GM12878 (cell line): ENCODE measurements at regions not wholly inside any gene's neighbourhood (a gene's known extent, or its start where the extent isn't known, plus 50 kb on each side); places are given as distances from the start of the nearest gene placed in this dataset.

Source experiments
- ATAC-seq: fragments of 200-7000 bp; cut with Tn5 transposase; 3 replicates; pipeline ENCODE4 v1.9.1; 2020; ENCODE audit warnings: mild to moderate bottlenecking, moderate library complexity
- BruUV-seq: library from RNA; stranded (reverse); fragments of 400-500 nt; replicated peaks from 2 replicates; lab custom pipeline; 2021; lab: Mats Ljungman, UMichigan
- CTCF ChIA-PET: fragments of 300-600 bp; sonication (Branson Sonifier 250); formaldehyde crosslinking; extraction: SDS; loops from one replicate; lab custom pipeline; 2021; ENCODE audit warnings: inconsistent platforms; lab: Yijun Ruan, JAX
- POLR2A ChIA-PET: fragments of 350-600 bp; formaldehyde crosslinking; extraction: SDS; loops from one replicate; lab custom pipeline; 2021; ENCODE audit warnings: inconsistent platforms; lab: Charles Lee
- RAD21 ChIA-PET: fragments of 300-600 bp; sonication (Branson Sonifier 250); formaldehyde crosslinking; loops from one replicate; lab custom pipeline; 2023; ENCODE audit warnings: antibody characterized with exemption; ENCODE audit not compliant: unreplicated experiment; lab: Charles Lee
- SMC1A ChIA-PET: fragments of 300-600 bp; sonication (Branson Sonifier 250); formaldehyde crosslinking; loops from one replicate; lab custom pipeline; 2023; ENCODE audit not compliant: unreplicated experiment, uncharacterized antibody; lab: Charles Lee
- DNase-seq: peaks from one replicate; pipeline ENCODE4 v3.0.0-alpha.2; 2011; ENCODE audit warnings: low read depth, low spot score
- FAIRE-seq: peaks from 3 replicates; lab custom pipeline; 2011; peaks lifted over from hg19 to GRCh38; lab: Jason Lieb, UNC
- H2AFZ ChIP-seq: 2 replicates; pipeline ENCODE4 v1.6.0; 2011; ENCODE audit warnings: low read depth, low read length, control low read depth; ENCODE audit not compliant: control insufficient read depth
- H3K27ac ChIP-seq: 2 replicates; pipeline ENCODE4 v1.5.1; 2011; ENCODE audit warnings: control low read depth; ENCODE audit not compliant: control insufficient read depth, insufficient read depth
- H3K27me3 ChIP-seq, 2 experiments: replicated peaks in 1 of 2; 2 replicates each; pipeline versions ENCODE4 v1.6.0 to v1.6.1; 2011; ENCODE audit warnings: low read length in 1 of 2; ENCODE audit not compliant: control insufficient read depth in 2 of 2, insufficient read depth in 2 of 2
- H3K36me3 ChIP-seq, 2 experiments: 2 replicates each; pipeline ENCODE4 v1.5.1; 2011; ENCODE audit warnings: low read length in 1 of 2; ENCODE audit not compliant: control insufficient read depth in 2 of 2, insufficient read depth in 2 of 2
- H3K4me1 ChIP-seq: 2 replicates; pipeline ENCODE4 v1.6.1; 2011; ENCODE audit warnings: mild to moderate bottlenecking, low read length, moderate library complexity, mixed read lengths; ENCODE audit not compliant: control insufficient read depth, insufficient read depth
- H3K4me2 ChIP-seq: 2 replicates; pipeline ENCODE4 v1.6.0; 2011; ENCODE audit warnings: control low read depth; ENCODE audit not compliant: control insufficient read depth, insufficient read depth
- H3K4me3 ChIP-seq: fragments of 200-600 bp; sonication (generic); 2 replicates; pipeline ENCODE4 v1.5.1; 2016
- H3K79me2 ChIP-seq: 2 replicates; pipeline ENCODE4 v1.6.0; 2011; ENCODE audit warnings: low read length; ENCODE audit not compliant: control insufficient read depth, insufficient read depth
- H3K9ac ChIP-seq: 2 replicates; pipeline ENCODE4 v1.8.0; 2011; ENCODE audit warnings: low read length, control low read depth, mixed read lengths; ENCODE audit not compliant: control insufficient read depth, insufficient read depth
- H3K9me3 ChIP-seq: replicated peaks from 3 replicates; pipeline ENCODE4 v1.5.1; 2011; ENCODE audit warnings: mild to moderate bottlenecking, low read length; ENCODE audit not compliant: control insufficient read depth, insufficient read depth
- H4K20me1 ChIP-seq: 2 replicates; pipeline ENCODE4 v1.6.0; 2011; ENCODE audit not compliant: control insufficient read depth, insufficient read depth
- CBX3 ChIP-seq: fragments of 200-600 bp; sonication (generic); IDR thresholded peaks from 2 replicates; pipeline ENCODE4 v1.6.1; 2016; ENCODE audit warnings: low read depth, borderline replicate concordance
- CUX1 ChIP-seq: IDR thresholded peaks from 2 replicates; pipeline ENCODE4 v1.6.1; 2012; ENCODE audit warnings: improper control_type of control experiment, low read depth, low read length; ENCODE audit not compliant: insufficient replicate concordance
- FOXM1 ChIP-seq: IDR thresholded peaks from 2 replicates; pipeline ENCODE4 v1.6.1; 2012; ENCODE audit warnings: low read depth, mild to moderate bottlenecking, inconsistent platforms, low read length, moderate library complexity
- MYC ChIP-seq: IDR thresholded peaks from 2 replicates; pipeline ENCODE4 v1.6.1; 2011; ENCODE audit warnings: mild to moderate bottlenecking, low read length, moderate library complexity, inconsistent platforms; ENCODE audit not compliant: insufficient read depth, insufficient replicate concordance, insufficient read length, severe bottlenecking
- NKRF ChIP-seq: fragments of 450-650 bp; conservative IDR thresholded peaks from 2 replicates; pipeline ENCODE4 v1.6.1; 2017; ENCODE audit warnings: mild to moderate bottlenecking, moderate library complexity
- POU2F2 ChIP-seq: IDR thresholded peaks from 3 replicates; pipeline ENCODE4 v1.6.1; 2011; ENCODE audit warnings: low read depth, mild to moderate bottlenecking, low read length, borderline replicate concordance
- RAD51 ChIP-seq: fragments of 450-650 bp; IDR thresholded peaks from 2 replicates; pipeline ENCODE4 v1.6.1; 2016; ENCODE audit warnings: moderate library complexity, mild to moderate bottlenecking, inconsistent platforms
- RELB ChIP-seq: fragments of 450-650 bp; IDR thresholded peaks from 2 replicates; pipeline ENCODE4 v1.6.1; 2017; ENCODE audit warnings: low read depth, mild to moderate bottlenecking, moderate library complexity
- STAT1 ChIP-seq: fragments of 450-650 bp; conservative IDR thresholded peaks from 2 replicates; pipeline ENCODE4 v1.6.1; 2014; ENCODE audit warnings: antibody characterized with exemption, mild to moderate bottlenecking
- TCF12 ChIP-seq: IDR thresholded peaks from 2 replicates; pipeline ENCODE4 v1.6.1; 2011; ENCODE audit warnings: low read depth, mild to moderate bottlenecking, low read length
- USF2 ChIP-seq: IDR thresholded peaks from 2 replicates; pipeline ENCODE4 v1.6.1; 2011; ENCODE audit warnings: low read depth, low read length, improper control_type of control experiment, borderline replicate concordance
- YBX1 ChIP-seq: fragments of 450-650 bp; IDR thresholded peaks from 2 replicates; pipeline ENCODE4 v1.6.1; 2016; ENCODE audit warnings: antibody characterized with exemption
- WGBS: methylation state at CpG from one replicate; pipeline ENCODE4 v1.1.6; 2016; ENCODE audit warnings: low lambda C conversion rate; ENCODE audit not compliant: insufficient replicate concordance, insufficient coverage; ENCODE audit errors: missing lambda C conversion rate; 5-methylcytosine and 5-hydroxymethylcytosine counted together
- in situ Hi-C: fragments of 300-500 bp; cut with MboI; formaldehyde crosslinking; loops from 9 replicates; pipeline ENCODE4 v1.14.3; 2018; ENCODE audit warnings: mixed read lengths
- intact Hi-C: fragments of 100-400 bp; cut with micrococcal nuclease; formaldehyde crosslinking; loops from one replicate; pipeline ENCODE4 v1.14.2; 2022; ENCODE audit not compliant: unreplicated experiment

DNA sequence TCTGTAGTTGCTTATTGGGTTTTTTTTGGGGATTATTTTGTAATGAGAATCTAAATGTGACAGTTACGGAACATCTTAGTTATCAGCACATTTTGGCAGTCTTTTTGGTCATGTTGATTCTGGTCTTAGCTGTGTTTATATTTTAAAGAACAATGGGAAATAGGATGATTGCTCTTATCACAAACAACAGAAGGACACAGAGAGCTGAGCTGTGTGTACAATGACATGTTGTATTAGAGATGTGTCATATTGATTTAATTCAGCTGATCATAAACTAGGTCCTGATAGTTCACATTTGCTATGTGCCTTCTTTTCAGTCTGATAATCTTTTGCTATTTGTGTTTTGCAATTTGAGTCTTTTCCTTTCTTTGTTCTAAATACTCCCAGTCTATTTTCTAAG, 781.7 kb downstream of the TRHDE start (continued):
- TF ChIP-seq RELB = no peak
- no peak for TF ChIP-seq USF2
- TF ChIP-seq, all 136 proteins: peak for 0

- RAD21 ChIA-PET = no interaction called here
- CTCF ChIA-PET = no interaction called here
- TF ChIP-seq RAD51 (no peak), YBX1 (no peak), CUX1 (no peak), CBX3 (no peak), STAT1 (no peak), FOXM1 (no peak), MYC (no peak), TCF12 (no peak), POU2F2 (no peak), NKRF (no peak)
Measured at GRCh38 chr12:73057428-73057827, 785.3 kb downstream of the TRHDE start.

More at GRCh38 chr12:73057428-73057827, 785.3 kb downstream of the TRHDE start:
- no peak overlapping the region for H3K4me3 ChIP-seq
- BruUV-seq = no TSS peak
- H3K79me2 ChIP-seq = no peaks in the 10 kb centered on the region
- H3K4me2 ChIP-seq = no peak overlapping the region
- H3K9ac ChIP-seq = no peak overlapping the region
- no peaks in the 10 kb centered on the region for H3K27me3 ChIP-seq
- no peaks in the 10 kb centered on the region for H4K20me1 ChIP-seq
- in situ Hi-C loops = no loop called here
- no peak overlapping the region for H2AFZ ChIP-seq
- intact Hi-C loops = no loop called here
- no peaks in the 10 kb centered on the region for H3K4me1 ChIP-seq
- 61% methylated on average over 8 of the region's 8 CpGs for WGBS
- H3K36me3 ChIP-seq = no peaks in the 10 kb centered on the region
- FAIRE-seq (no peak), ATAC-seq (no peak), DNase-seq (no peak)
- no peak overlapping the region for H3K27ac ChIP-seq
- SMC1A ChIA-PET = no interaction called here
- POLR2A ChIA-PET = no interaction called here
- no peaks in the 10 kb centered on the region for H3K9me3 ChIP-seq
